Brain microvascular endothelial cell (primary cell): ENCODE measurements at regions not wholly inside any gene's neighbourhood (a gene's known extent, or its start where the extent isn't known, plus 50 kb on each side); places are given as distances from the start of the nearest gene placed in this dataset.

Experiments used
- DNase-seq: peaks from one replicate; pipeline ENCODE4 v3.0.0-alpha.2; 2020
- H3K27ac ChIP-seq: fragments of 250-450 bp; sonication (Bioruptor Pico); 2 replicates; pipeline ENCODE4 v1.5.1; 2020; ENCODE audit warnings: mild to moderate bottlenecking, moderate library complexity
- H3K27me3 ChIP-seq: fragments of 250-450 bp; sonication (Bioruptor Pico); replicated peaks from 2 replicates; pipeline ENCODE4 v1.5.1; 2020; ENCODE audit warnings: mild to moderate bottlenecking
- H3K36me3 ChIP-seq: fragments of 250-450 bp; sonication (Bioruptor Pico); replicated peaks from 2 replicates; pipeline ENCODE4 v1.5.1; 2020; ENCODE audit warnings: mild to moderate bottlenecking
- H3K4me3 ChIP-seq: 2 replicates; pipeline ENCODE4 v1.5.1; 2011; ENCODE audit warnings: low read depth, mild to moderate bottlenecking, control low read depth, low read length, moderate library complexity
- in situ Hi-C: cut with HindIII; loops from 2 replicates; pipeline ENCODE4 v1.10.0; 2017; ENCODE audit warnings: low sequenced_read_pairs, low pct_ligation_motif_present
- TF ChIP-seq, protein P1 (sequence below): IDR thresholded peaks from 2 replicates; pipeline ENCODE4 v1.5.1; 2011; ENCODE audit warnings: low read depth, mild to moderate bottlenecking, moderate library complexity, low read length, control low read depth, inconsistent platforms; ENCODE audit errors: missing control alignments

DNA sequence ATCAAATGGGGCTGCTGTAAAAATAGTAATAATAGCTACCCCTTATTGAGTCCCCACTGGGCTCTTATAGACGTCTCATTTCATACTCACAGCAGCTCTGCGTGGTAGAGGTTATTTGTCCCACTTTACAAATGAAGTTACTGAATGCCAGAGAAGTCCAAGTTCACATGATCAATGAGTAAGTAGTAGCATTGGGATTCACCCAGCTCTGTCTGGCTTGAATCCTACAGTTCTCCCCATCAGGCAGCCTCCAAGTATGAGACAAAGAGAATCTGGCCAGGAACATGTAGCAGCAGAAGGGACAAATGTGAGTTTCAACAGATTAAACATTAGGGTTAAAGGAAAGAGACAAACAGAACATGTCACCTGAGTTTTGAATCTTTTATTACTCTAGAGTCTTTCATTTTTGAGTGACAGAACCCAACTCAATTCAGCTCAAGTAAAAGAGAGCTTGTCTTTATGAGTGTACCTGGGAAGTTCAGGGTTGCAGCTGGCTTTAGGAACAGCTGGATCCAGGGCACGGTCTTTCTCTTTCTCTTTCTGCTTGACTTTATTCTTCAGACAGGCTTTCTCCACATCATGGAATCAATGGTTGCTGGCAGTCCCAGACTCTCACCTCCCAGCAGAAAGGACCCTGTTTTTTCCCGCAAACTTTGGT is 64.1 kb upstream of the JDP2 start:
- no peak for DNase-seq
- no peaks in the 10 kb centered on the region for H3K36me3 ChIP-seq
- in situ Hi-C loops, result no loop called here
- H3K27ac ChIP-seq, result no peak overlapping the region
- peaks cover 4% of the 10 kb centered on the region for H3K27me3 ChIP-seq
- TF ChIP-seq, protein P1, sequence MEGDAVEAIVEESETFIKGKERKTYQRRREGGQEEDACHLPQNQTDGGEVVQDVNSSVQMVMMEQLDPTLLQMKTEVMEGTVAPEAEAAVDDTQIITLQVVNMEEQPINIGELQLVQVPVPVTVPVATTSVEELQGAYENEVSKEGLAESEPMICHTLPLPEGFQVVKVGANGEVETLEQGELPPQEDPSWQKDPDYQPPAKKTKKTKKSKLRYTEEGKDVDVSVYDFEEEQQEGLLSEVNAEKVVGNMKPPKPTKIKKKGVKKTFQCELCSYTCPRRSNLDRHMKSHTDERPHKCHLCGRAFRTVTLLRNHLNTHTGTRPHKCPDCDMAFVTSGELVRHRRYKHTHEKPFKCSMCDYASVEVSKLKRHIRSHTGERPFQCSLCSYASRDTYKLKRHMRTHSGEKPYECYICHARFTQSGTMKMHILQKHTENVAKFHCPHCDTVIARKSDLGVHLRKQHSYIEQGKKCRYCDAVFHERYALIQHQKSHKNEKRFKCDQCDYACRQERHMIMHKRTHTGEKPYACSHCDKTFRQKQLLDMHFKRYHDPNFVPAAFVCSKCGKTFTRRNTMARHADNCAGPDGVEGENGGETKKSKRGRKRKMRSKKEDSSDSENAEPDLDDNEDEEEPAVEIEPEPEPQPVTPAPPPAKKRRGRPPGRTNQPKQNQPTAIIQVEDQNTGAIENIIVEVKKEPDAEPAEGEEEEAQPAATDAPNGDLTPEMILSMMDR, result no peak
- H3K4me3 ChIP-seq, result no peak overlapping the region

GRCh38 chr14:75365116-75365515 is 62.7 kb upstream of the JDP2 start:
- DNase-seq, result no peak
- Histone ChIP-seq H3K27ac (no peak overlapping the region), H3K36me3 (no peaks in the 10 kb centered on the region), H3K4me3 (no peak overlapping the region), H3K27me3 (peaks cover 4% of the 10 kb centered on the region)
- TF ChIP-seq, protein P1, result no peak
- in situ Hi-C loops, result no loop called here

GRCh38 chr14:75366963-75367362 is 60.9 kb upstream of the JDP2 start:
- in situ Hi-C loops, result no loop called here
- TF ChIP-seq, protein P1, result no peak
- Histone ChIP-seq H3K36me3 (no peaks in the 10 kb centered on the region), H3K27ac (no peak overlapping the region), H3K4me3 (no peak overlapping the region), H3K27me3 (peaks cover under 1% of the 10 kb centered on the region)
- no peak for DNase-seq

DNA sequence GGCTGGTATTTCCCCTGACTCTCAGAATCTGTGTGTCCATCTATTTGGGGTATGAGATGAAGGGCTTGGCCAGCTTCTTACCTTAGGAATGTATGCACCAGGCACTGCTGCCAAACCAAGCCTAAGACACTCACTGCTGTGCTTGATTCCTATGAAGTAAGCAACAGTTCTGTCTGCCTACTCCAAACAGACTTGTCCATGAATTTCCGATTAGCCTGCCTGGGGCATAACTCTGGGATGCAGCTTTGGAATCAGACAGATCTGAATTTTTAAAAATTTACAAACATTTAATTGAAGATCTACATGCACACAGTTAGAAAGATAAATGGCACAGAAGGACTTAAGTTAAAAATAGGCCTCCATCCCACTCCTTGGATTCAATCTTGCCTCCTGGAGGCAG is 59.5 kb upstream of the JDP2 start:
- no peak for DNase-seq
- Histone ChIP-seq H3K4me3 (no peak overlapping the region), H3K36me3 (no peaks in the 10 kb centered on the region), H3K27me3 (no peaks in the 10 kb centered on the region), H3K27ac (no peak overlapping the region)
- TF ChIP-seq, protein P1, result no peak
- in situ Hi-C loops, result no loop called here

DNA sequence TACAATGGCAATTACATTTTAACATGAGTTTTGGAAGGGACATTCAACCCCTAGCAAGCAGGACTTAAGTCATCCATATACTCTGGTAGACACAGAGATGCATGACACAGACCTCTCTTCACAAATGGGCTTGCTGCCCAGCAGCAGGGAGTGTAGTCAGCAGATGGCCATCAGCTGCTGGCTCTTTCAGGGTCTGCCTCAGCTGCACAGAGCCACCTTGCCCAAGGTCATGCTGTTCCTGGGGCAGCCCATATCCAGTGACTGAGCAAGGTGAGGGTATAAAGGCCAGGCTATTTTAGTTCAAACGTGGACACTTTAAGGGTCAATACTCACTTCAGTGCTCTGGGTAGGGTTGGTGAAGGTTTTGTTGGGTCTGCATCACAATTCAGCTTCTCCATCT is 58.3 kb upstream of the JDP2 start:
- Histone ChIP-seq H3K27ac (no peak overlapping the region), H3K4me3 (no peak overlapping the region), H3K36me3 (no peaks in the 10 kb centered on the region), H3K27me3 (peaks cover 3% of the 10 kb centered on the region)
- in situ Hi-C loops, result no loop called here
- TF ChIP-seq, protein P1, result no peak
- DNase-seq, result no peak
